HCT116 (cell line): ENCODE measurements at regions not wholly inside any gene's neighbourhood (a gene's known extent, or its start where the extent isn't known, plus 50 kb on each side); places are given as distances from the start of the nearest gene placed in this dataset.

Experiments
- CEBPB ChIP-seq: IDR thresholded peaks from 2 replicates; pipeline ENCODE4 v1.6.1; 2012; ENCODE audit warnings: low read depth
- CTCF ChIP-seq, 3 experiments: fragments of 200-600 bp in 1 of 3; sonication (generic) in 1 of 3; IDR thresholded peaks in 2 of 3; conservative IDR thresholded peaks in 1 of 3; 2 replicates each; pipeline ENCODE4 v1.5.1; 2012 to 2017; ENCODE audit warnings: low read depth in 2 of 3, low read length in 2 of 3, antibody characterized with exemption in 1 of 3, borderline replicate concordance in 1 of 3, control low read depth in 1 of 3, mild to moderate bottlenecking in 1 of 3, mixed read lengths in 1 of 3, mixed run types in 1 of 3, moderate library complexity in 1 of 3; ENCODE audit not compliant: insufficient read depth in 1 of 3
- POLR2AphosphoS5 ChIP-seq: IDR thresholded peaks from 2 replicates; pipeline ENCODE4 v1.6.1; 2011; ENCODE audit warnings: mild to moderate bottlenecking, low read depth, low read length, moderate library complexity
- RAD21 ChIP-seq: IDR thresholded peaks from 2 replicates; pipeline ENCODE4 v1.6.1; 2012; ENCODE audit warnings: low read depth, mild to moderate bottlenecking
- ZNF274 ChIP-seq: fragments of 200-500 bp; sonication (Bioruptor generic); IDR thresholded peaks from 2 replicates; pipeline ENCODE4 v1.6.1; 2014; ENCODE audit warnings: mild to moderate bottlenecking, low read depth, low read length, inconsistent platforms

GRCh38 chr20:61067221-61067620, 184.8 kb upstream of the CDH4 start:
- TF ChIP-seq CTCF (IDR thresholded peaks at IDR 0.05 in 2 of 3, conservative IDR thresholded peaks at IDR 0.05 in 1 of 3; ENCODE audit: borderline replicate concordance in 1 of 3, insufficient read depth in 1 of 3, low read depth in 2 of 3, low read length in 2 of 3) (no peak), POLR2AphosphoS5 (no peak), RAD21 (no peak), CEBPB (no peak), ZNF274 (no peak)
